ENCODE measurements at regions not wholly inside any gene's neighbourhood (a gene's known extent, or its start where the extent isn't known, plus 50 kb on each side); places are given as distances from the start of the nearest gene placed in this dataset.
"Not testable (repeated sequence)": the region's sequence is repeated elsewhere in the genome, so short reads cannot be mapped to it uniquely, and the experiment has no call there.

DNA sequence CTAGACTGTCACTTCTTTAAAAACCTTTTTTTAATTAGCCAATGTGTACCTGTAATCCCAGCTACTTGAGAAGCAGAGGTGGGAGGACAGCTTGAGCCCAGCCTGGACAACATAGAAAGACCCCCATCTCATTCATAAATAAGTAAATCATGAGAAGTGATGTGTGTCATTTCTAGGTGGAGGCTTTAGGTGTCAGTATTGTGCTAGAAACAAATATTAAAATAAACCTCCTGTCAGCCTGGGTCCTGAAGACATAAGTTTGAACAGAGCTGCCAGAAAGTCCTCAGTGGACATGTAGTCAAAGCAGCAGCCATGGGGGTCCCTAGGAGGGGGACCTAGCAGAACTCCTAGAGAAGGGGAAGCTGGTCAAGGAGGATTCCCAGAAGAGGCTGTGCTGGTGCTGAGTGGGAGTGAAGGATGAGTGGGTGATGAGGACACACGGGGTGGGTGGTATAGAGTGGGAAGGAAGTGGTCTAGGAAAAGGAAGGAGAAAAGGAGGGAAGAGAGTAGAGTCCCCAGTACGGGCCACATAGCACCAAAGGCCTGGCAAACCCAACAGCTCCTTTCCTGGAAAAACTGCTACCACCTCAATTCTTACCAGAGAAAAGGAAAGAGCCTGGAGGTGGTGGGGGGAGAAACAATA is 316.6 kb upstream of the NCKAP5 start:
- in situ Hi-C loops (cut with HindIII; ENCODE audit: low pct_unique_long_range_greater_than_20kb, low sequenced_read_pairs) = no loop called here
- TF ChIP-seq JUND (IDR thresholded peaks at IDR 0.05; ENCODE audit: low read depth) = no peak
- peak; percentile 25 to 48 for DNase-seq (ENCODE audit: low read depth in 1 of 2, low spot score in 1 of 2)

DNA sequence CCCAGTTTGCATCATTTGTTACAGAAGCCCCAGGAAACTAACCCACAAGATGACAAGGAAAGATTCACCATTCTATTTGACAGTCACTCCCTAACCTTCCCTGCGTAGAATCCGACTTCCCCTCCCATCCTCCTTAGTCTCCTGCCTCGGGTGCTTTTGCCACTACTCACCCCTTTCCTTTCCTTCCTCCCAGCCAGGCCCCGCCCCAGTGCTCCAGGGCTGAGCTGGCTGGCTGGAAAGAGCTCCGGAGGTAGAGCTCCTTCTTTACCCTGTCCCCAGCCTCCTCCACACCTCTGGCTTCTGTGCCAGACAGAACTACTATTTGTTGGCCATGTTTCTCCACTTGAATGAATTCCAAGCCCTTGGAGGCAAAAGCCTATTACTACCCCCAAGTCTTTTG is 317.6 kb upstream of the NCKAP5 start:
- TF ChIP-seq JUND (IDR thresholded peaks at IDR 0.05; ENCODE audit: low read depth) = no peak
- DNase-seq (ENCODE audit: low read depth in 1 of 2, low spot score in 1 of 2) = no peak
- in situ Hi-C loops (cut with HindIII; ENCODE audit: low pct_unique_long_range_greater_than_20kb, low sequenced_read_pairs) = no loop called here

DNA sequence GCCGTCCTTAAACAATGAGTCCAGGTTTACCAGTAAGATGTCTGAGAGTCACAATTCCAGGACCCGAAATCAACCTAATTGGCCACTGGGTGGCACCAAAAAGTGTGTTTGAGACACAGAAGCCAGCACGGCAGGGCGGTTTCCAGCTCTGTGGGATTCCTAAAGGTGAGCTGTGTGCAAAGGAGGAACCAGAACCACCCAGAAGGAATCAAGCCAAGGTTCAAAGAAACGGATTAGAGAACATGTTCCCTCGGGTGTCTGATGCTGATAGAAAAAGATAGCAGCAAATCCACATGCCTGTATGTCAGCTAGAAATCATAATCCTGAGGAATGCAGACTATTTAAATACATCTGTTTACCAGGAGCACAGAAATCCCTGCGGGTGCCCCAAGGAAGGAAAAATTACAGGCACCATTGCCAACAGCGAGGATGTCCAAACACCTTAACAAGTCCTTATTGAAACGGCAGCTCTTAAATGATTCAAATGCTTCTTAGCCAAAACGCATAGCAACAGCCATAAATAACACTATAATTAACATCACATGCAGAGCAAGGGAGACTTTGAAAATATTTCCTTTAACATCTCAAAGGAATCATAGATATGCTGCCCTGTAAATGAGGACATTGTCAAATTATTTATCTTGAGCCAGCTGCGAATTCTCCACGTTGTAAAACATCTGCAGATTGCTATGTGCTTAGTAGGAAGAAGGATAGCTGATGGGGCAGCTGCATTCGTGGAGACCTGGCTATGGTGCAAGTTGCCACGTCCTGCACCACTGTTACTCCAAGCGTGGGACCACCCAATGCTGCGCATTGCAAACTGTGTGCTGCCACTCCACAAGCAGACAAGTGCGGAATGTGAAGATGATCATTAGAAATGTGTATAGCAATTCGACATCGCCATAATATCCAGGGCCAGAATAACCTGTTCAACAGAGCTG is 318.7 kb upstream of the NCKAP5 start:
- in situ Hi-C loops (cut with HindIII; ENCODE audit: low pct_unique_long_range_greater_than_20kb, low sequenced_read_pairs) = no loop called here
- peak; percentile 16; the same call in 1 of the 2 replicates for TF ChIP-seq JUND (IDR thresholded peaks at IDR 0.05; ENCODE audit: low read depth)
- peak; percentile 51 to 90 for DNase-seq (ENCODE audit: low read depth in 1 of 2, low spot score in 1 of 2)

DNA sequence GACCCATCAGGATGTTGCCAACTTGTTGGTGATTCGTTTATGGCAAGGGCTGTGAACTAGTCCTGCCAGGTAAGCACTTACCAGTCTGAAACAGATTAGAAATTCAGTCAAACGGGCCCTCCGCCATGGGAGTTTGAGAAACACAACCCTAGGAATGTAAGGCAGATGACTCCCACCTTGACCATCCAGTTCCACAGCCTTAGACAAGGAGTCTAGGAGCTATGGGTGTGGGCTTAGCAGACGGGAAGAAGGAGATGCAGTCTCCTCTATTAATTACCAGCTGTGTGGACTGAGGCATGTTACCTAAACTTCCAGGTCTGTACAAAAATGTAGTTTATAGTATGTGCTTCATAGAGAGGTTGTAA is 319.4 kb upstream of the NCKAP5 start:
- in situ Hi-C loops (cut with HindIII; ENCODE audit: low pct_unique_long_range_greater_than_20kb, low sequenced_read_pairs) = no loop called here
- no peak for TF ChIP-seq JUND (IDR thresholded peaks at IDR 0.05; ENCODE audit: low read depth)

DNA sequence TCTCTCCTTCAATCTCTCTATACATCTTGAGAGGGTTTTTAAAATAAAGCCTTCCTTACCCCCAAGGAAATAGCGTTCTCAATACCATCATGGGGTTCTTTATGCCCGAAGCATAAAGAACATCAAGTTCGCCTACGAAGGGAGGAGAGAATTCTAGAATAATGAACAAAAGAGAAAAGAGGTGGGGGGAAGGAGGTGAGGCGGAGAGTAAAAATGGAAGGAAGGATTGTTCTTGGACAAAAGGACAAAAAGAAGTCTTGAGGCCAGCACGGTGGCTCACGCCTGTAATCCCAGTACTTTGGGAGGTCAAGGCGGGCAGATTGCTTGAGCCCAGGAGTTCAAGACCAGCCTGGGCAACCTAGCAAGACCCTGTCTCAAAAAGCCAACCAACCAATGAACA is 319.8 kb upstream of the NCKAP5 start:
- DNase-seq (ENCODE audit: low read depth in 1 of 2, low spot score in 1 of 2) = no peak
- TF ChIP-seq JUND (IDR thresholded peaks at IDR 0.05; ENCODE audit: low read depth) = no peak
- in situ Hi-C loops (cut with HindIII; ENCODE audit: low pct_unique_long_range_greater_than_20kb, low sequenced_read_pairs) = no loop called here

More for the DNA sequence above, 319.4 kb upstream of the NCKAP5 start:
- DNase-seq (ENCODE audit: low read depth in 1 of 2, low spot score in 1 of 2) = peak in 1 of 2 experiments; percentile 41

DNA sequence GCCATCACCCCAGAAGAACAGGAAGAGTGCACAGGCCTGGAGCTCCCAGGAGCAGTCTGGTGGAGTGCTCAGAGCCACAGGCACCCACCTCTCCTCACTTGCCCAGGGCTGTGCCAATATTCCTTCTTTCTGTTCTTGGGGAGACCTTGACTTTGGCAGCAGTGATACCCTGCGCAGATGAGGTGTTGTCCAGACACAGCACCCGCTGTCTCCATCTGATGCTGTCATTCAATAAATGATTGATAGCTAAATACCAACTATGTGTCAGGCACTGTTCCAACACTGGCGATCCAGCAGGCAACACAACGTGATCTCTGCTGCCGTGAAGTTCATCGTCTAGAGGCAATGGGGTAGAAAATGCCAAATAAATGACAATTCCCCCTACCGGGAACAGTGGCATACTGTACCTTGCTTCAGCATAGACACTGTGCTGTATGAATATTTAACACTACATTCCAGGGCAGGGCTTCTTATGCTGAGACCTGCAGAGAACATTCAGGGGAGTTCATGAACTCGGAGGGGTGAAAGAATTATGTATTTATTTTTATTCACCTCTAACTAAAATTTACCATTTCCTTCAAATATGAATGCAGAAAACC is 320.5 kb upstream of the NCKAP5 start:
- no peak for DNase-seq (ENCODE audit: low read depth in 1 of 2, low spot score in 1 of 2)
- in situ Hi-C loops (cut with HindIII; ENCODE audit: low pct_unique_long_range_greater_than_20kb, low sequenced_read_pairs) = no loop called here
- no peak for TF ChIP-seq JUND (IDR thresholded peaks at IDR 0.05; ENCODE audit: low read depth)

DNA sequence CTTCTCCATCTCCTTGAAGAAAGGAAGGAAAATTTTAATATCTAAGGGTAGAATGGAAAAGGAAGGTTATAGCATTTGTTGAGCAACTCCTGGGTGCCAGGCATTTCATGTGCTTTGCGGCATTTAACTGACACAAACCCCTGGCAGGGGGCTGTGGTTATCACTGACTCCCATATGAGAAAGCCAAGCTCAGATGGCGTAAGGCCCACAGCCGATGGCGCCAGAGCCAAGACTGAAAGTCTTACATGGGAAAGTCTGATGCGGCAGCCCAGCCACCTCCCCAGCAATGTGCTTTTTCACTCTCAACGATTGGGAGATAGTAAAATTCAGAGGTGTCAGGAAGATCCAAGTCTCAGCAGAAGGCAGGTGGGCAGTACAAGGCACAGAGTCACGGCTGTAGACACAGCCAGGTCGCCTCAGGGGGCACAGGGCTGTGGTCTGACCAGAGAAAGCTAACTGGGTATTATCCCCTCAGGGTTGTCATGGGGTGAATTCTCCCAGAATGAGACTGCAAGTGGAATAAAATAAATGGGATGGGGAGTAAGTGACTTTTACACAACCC is 324.2 kb upstream of the NCKAP5 start:
- DNase-seq (ENCODE audit: low read depth in 1 of 2, low spot score in 1 of 2) = no peak
- TF ChIP-seq JUND (IDR thresholded peaks at IDR 0.05; ENCODE audit: low read depth) = no peak
- in situ Hi-C loops (cut with HindIII; ENCODE audit: low pct_unique_long_range_greater_than_20kb, low sequenced_read_pairs) = no loop called here

DNA sequence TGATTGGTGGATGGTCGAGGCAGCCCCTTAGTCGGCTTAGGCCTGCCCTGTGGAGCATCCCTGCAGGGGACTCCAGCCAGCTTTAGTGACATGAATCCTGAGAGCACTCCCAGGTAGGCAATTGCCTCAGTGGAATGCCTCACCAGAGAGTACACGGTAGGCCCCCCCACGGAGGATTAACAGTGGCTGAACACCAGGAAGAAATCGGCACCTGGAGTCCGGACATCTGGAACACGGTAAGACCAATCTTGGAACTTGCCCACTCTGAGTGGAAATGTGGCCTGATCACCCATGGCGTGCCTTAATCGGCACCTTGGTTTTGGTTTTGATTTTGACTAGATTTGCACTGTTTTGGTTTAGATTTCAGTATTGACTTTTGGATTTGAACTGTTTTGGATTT is 326.2 kb upstream of the NCKAP5 start:
- in situ Hi-C loops (cut with HindIII; ENCODE audit: low pct_unique_long_range_greater_than_20kb, low sequenced_read_pairs) = no loop called here
- TF ChIP-seq JUND (IDR thresholded peaks at IDR 0.05; ENCODE audit: low read depth) = no peak
- DNase-seq (ENCODE audit: low read depth in 1 of 2, low spot score in 1 of 2) = no peak

DNA sequence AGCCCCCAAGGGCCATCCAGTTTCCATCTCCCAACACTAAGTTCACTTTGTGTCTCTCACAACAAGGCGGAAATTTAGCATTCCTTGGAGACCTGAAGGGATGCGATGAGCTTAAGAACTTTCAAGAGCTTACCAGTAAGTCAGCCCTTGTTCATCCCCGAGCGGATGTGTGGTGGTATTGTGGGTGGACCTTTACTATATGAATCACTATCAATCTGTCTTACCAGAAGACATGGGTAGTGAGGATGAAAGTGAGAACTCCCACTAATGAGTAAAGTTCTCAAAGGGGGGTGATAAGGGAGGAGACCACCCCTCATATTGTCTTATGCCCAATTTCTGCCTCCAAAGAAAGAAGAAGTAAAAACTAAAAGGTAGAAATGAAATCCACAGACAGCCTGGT is 329.6 kb upstream of the NCKAP5 start:
- DNase-seq (ENCODE audit: low read depth in 1 of 2, low spot score in 1 of 2); in situ Hi-C loops (cut with HindIII; ENCODE audit: low pct_unique_long_range_greater_than_20kb, low sequenced_read_pairs): not testable (repeated sequence)

DNA sequence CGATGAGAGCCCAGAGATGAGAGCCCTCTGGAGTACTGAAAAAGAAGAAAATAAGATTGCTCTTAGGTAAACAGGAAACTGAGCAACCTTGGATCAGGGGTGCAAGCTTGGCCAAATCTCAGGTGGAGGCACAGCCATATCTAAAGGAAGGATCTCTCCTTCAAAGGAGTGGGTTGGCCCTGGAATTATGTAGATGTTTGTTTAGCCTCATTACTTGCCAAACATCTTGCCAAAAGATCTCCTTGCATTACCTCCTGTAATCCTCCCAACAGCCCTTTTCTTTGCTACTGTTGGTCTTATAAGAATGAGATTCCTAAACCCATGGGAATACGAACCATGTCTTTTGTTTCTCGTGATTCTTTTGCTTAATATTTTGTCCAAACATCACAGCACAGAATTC is 332.6 kb upstream of the NCKAP5 start:
- no peak for TF ChIP-seq JUND (IDR thresholded peaks at IDR 0.05; ENCODE audit: low read depth)
- in situ Hi-C loops (cut with HindIII; ENCODE audit: low pct_unique_long_range_greater_than_20kb, low sequenced_read_pairs) = no loop called here
- peak in 1 of 2 experiments; percentile 51 for DNase-seq (ENCODE audit: low read depth in 1 of 2, low spot score in 1 of 2)

DNA sequence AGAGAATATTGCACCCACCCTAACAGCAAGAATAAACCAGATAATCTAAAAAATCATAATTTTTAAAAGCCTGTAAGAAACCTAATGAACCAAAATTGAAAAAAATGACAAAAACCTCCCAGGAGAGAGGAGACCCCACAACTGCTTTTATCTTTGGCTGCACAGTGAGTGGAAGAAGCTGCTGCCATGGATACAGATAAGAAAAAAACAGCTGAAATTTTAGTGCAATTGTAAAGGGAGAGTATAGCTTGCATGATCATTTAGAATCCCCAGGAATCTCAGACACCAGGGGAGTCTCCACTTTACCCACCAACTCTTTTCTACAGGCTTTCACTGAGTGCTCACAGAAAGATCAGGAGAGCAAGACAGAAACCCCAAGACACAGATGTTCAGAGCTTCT is 338.1 kb upstream of the NCKAP5 start:
- DNase-seq (ENCODE audit: low read depth in 1 of 2, low spot score in 1 of 2) = no peak
- no peak for TF ChIP-seq JUND (IDR thresholded peaks at IDR 0.05; ENCODE audit: low read depth)
- in situ Hi-C loops (cut with HindIII; ENCODE audit: low pct_unique_long_range_greater_than_20kb, low sequenced_read_pairs) = no loop called here

DNA sequence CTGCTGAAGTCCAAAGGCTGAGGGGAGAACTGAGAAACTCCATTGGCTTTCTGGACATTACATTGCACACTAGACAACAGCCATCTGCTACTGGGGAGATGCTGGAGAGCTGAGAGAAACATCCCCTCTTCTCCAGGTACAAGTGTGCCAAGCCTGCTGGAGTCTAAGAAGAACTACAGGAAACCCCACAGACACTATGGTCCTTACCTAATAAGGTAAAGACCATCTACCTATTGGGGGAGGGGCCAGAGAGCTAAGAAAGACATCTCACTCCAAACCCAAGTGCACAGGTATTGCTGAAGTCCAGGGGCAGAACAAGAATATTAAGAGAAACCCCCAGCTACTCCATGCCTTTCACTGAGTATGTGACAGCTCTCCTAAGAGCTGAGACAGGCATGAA is 338.7 kb upstream of the NCKAP5 start:
- in situ Hi-C loops (cut with HindIII; ENCODE audit: low pct_unique_long_range_greater_than_20kb, low sequenced_read_pairs) = no loop called here
- TF ChIP-seq JUND (IDR thresholded peaks at IDR 0.05; ENCODE audit: low read depth) = no peak
- no peak for DNase-seq (ENCODE audit: low read depth in 1 of 2, low spot score in 1 of 2)

DNA sequence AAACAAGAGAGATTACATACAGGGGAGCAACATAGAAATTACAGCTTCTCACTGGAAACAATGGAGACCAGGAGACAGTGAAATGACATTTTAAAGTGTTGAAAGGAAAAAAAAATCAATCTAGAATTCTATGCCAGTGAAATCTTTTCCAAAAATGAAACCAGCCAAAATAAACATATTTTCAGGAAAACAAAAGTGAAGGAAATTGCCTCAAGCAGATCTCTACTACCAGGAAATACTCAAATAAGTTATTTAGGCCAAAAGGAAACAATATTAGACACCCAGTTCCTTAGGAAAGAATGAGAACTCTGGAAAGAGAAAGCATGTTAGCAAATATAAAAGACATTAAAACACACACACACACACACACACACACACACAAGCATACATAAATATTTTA is 339.9 kb upstream of the NCKAP5 start:
- no peak for DNase-seq (ENCODE audit: low read depth in 1 of 2, low spot score in 1 of 2)
- TF ChIP-seq JUND (IDR thresholded peaks at IDR 0.05; ENCODE audit: low read depth) = no peak
- in situ Hi-C loops (cut with HindIII; ENCODE audit: low pct_unique_long_range_greater_than_20kb, low sequenced_read_pairs) = no loop called here

All from T47D (cell line).